GM13977 (cell line): ENCODE measurements at regions not wholly inside any gene's neighbourhood (a gene's known extent, or its start where the extent isn't known, plus 50 kb on each side); places are given as distances from the start of the nearest gene placed in this dataset.

ENCODE experiments used
- DNase-seq: peaks from one replicate; pipeline ENCODE4 v3.0.0; 2012; ENCODE audit warnings: low spot score
- in situ Hi-C: fragments of 300-500 bp; cut with MboI; formaldehyde crosslinking; loops from one replicate; pipeline ENCODE4 v1.12.0; 2022; ENCODE audit warnings: low sequenced_read_pairs, low pct_unique_long_range_greater_than_20kb, mixed read lengths, inconsistent platforms; ENCODE audit not compliant: unreplicated experiment
- TF ChIP-seq, protein P1 (sequence below): IDR thresholded peaks from 2 replicates; pipeline ENCODE4 v1.5.1; 2012; ENCODE audit warnings: mild to moderate bottlenecking, control low read depth; ENCODE audit not compliant: insufficient read depth; ENCODE audit errors: extremely low read depth, missing control alignments

DNA sequence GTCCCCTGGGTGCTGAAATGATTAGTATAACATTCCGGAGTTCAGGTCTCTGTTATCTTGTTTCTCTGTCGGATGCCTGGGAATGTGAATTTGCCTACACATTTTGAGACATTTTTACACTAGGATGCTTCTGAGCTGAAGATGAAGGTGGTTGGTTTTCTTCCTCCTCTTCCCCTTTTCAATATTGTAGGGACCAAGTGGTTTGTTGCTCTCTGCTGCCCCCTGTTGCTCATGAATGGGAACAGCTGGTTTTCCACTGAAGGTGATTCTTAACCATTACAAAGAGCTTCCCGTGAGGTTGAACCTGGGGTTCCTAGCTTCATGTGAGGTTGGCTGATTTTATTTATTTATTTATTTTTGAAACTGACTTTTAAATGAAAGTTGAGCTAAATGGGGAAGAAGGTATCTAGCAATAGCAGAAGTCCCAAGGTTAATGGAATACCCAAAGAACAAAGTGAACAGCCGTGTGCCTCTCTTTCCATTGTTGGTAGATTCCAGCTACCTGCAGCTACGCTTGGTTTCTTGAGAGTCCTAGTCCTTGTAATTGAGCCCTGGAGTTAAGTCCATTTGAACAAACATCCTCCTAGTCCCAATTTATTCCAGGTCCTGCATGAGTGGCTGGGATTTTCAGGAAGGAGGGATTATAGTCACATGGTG, 983.9 kb upstream of the EEF2KMT start:
- in situ Hi-C loops: no loop called here
- TF ChIP-seq, protein P1, sequence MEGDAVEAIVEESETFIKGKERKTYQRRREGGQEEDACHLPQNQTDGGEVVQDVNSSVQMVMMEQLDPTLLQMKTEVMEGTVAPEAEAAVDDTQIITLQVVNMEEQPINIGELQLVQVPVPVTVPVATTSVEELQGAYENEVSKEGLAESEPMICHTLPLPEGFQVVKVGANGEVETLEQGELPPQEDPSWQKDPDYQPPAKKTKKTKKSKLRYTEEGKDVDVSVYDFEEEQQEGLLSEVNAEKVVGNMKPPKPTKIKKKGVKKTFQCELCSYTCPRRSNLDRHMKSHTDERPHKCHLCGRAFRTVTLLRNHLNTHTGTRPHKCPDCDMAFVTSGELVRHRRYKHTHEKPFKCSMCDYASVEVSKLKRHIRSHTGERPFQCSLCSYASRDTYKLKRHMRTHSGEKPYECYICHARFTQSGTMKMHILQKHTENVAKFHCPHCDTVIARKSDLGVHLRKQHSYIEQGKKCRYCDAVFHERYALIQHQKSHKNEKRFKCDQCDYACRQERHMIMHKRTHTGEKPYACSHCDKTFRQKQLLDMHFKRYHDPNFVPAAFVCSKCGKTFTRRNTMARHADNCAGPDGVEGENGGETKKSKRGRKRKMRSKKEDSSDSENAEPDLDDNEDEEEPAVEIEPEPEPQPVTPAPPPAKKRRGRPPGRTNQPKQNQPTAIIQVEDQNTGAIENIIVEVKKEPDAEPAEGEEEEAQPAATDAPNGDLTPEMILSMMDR: peak; percentile 43
- DNase-seq: peak; percentile 11

GRCh38 chr16:6076631-6077030, 979.0 kb upstream of the EEF2KMT start:
- TF ChIP-seq, protein P1: no peak
- in situ Hi-C loops: no loop called here
- no peak for DNase-seq

- no peak for DNase-seq
- TF ChIP-seq, protein P1: no peak
- in situ Hi-C loops: no loop called here
Measured at GRCh38 chr16:6068063-6068462, 970.5 kb upstream of the EEF2KMT start.

DNA sequence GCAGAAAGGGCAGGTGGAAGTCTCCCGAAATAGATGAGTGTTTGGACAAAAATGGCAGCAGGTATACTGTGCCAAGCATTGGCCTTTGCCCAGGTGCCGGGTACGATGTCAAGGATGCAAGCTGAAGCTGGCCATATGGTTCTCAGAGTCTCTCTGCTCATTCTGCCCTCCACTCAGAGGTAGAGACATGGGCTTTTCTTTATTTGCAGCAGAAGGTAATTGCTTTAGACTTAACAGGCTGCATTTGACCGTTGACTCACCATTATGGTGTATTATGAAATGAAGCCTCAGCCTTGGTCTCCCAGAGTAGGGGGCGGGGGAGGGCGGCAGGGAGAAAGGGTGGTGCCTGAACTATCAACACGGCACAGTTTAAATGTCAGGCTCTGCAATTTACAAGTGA, 969.1 kb upstream of the EEF2KMT start:
- in situ Hi-C loops: no loop called here
- no peak for DNase-seq
- TF ChIP-seq, protein P1: no peak

GRCh38 chr16:6063526-6063925, 965.9 kb upstream of the EEF2KMT start:
- DNase-seq: no peak
- in situ Hi-C loops: no loop called here

DNA sequence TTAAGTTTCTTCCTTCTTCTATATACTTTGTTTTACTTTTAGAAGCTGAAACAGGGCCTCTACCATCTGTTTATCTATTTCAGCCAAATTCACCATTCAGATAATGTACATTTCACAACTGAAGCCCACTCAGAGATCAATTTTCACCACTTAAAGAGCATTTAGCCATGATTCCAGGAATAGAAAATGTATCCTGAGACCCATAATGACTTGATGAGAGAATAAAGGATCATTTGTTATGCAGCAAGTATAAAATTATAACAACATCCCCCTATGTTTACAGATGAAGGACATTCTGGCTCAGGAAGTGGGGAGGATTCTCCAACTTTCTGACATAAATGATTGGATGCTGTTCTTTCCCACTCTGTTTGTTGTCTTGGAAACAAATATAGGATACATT, 962.1 kb upstream of the EEF2KMT start:
- in situ Hi-C loops: no loop called here
- no peak for DNase-seq
- TF ChIP-seq, protein P1: no peak

More at GRCh38 chr16:6063526-6063925, 965.9 kb upstream of the EEF2KMT start:
- TF ChIP-seq, protein P1: no peak
